NCI-H2227 (cell line): ENCODE measurements at regions not wholly inside any gene's neighbourhood (a gene's known extent, or its start where the extent isn't known, plus 50 kb on each side); places are given as distances from the start of the nearest gene placed in this dataset.
"Not testable (repeated sequence)": the region's sequence is repeated elsewhere in the genome, so short reads cannot be mapped to it uniquely, and the experiment has no call there.

Source experiments
- DNase-seq: peaks from one replicate; lab custom pipeline; 2025; ENCODE audit not compliant: unreplicated experiment; lab: John Stamatoyannopoulos, UW

- not testable (repeated sequence) for DNase-seq
Measured at GRCh38 chr9:17888964-17889363, 310.1 kb downstream of the SH3GL2 start.

- no peak for DNase-seq
Measured at GRCh38 chr9:17894501-17895160, 315.8 kb downstream of the SH3GL2 start.

DNA sequence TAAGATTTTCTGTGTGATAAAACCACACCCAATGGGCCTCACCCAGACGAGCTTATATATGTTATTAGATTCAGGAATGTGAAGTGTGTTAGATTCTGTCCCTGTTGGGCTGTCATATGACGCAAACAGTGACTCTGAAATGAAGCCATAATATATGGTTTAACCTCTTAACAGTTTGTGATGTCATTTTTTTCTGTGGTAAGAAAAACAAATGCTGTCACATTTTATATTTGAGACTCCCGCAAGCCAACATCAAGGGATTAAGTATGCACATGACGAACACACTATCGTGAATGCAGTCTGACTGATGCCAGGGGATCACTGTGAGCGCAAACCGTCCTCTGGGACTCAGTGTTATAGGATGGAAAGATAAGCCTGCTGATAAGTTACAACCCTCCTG is 321.7 kb downstream of the SH3GL2 start:
- no peak for DNase-seq

DNA sequence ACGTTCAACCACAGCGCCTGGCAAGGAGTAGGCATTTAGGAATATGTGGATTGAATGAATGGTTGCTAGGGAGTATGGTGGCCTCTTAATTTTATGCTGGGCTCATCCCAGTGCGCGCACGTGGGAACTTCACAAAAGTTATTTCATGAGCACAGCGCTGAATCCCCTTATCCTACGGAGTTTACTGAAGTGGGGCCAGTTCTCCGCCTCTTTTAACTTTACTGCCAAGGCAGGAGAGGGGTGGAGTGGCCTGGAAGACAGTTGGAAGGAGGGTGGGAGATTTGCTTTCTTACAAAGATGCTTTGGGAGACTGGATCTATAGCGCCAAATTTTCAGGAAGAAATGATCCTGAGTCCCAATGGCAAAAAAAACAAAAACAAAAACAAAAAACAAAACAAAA is 326.5 kb downstream of the SH3GL2 start:
- DNase-seq: no peak

DNA sequence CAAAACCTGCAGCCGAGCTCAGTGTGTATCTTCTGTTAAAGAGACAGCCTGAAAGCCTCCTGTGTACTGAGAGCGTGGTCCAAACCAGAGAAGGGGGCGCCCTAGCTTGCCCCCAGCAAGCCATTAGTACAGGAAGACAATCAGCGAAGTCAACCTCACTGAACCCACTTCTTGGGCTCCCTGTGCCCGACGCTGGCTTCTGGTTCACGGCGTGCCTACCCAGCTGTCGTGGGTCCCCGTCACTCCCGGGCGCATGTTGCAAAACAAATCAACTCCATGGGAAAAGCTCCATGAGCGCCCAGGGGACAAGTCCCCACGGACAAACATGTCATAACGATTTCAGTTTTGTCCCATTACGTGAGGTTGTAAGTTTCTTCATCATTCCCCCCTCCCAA is 326.9 kb downstream of the SH3GL2 start:
- no peak for DNase-seq

DNA sequence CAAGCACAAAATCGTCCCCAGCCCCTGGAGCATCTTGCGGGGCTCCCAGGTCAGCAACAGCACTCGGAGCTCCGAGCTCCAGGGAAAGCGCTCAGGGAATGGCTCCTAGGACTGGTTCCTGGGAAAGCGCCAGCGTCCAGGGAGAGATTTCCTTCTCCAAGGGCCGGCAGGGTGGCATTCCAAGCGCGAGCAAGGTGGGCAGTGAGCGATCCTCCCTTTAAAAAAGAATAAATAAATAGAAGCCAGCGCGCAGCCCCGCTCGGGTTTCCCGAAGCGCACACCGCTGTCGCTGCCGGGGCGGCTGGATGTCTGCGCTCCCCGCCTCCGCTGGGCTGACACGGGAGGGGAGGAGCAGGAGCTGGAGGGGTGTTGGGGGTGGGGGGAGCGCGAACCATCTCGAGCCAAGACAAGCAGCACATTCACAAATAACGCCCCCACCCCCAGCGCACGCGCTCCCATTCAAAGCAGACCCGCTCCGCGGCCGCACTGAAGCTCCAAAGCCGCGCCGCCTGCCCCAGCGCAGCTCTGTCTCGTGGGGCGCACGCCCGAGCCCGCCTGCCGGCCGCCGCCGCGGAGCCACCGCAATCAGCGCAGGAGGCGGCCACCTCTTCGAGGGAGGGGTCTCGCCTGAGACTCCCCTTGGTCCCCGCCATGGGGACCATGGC is 327.4 kb downstream of the SH3GL2 start:
- peak; percentile 10 for DNase-seq

DNA sequence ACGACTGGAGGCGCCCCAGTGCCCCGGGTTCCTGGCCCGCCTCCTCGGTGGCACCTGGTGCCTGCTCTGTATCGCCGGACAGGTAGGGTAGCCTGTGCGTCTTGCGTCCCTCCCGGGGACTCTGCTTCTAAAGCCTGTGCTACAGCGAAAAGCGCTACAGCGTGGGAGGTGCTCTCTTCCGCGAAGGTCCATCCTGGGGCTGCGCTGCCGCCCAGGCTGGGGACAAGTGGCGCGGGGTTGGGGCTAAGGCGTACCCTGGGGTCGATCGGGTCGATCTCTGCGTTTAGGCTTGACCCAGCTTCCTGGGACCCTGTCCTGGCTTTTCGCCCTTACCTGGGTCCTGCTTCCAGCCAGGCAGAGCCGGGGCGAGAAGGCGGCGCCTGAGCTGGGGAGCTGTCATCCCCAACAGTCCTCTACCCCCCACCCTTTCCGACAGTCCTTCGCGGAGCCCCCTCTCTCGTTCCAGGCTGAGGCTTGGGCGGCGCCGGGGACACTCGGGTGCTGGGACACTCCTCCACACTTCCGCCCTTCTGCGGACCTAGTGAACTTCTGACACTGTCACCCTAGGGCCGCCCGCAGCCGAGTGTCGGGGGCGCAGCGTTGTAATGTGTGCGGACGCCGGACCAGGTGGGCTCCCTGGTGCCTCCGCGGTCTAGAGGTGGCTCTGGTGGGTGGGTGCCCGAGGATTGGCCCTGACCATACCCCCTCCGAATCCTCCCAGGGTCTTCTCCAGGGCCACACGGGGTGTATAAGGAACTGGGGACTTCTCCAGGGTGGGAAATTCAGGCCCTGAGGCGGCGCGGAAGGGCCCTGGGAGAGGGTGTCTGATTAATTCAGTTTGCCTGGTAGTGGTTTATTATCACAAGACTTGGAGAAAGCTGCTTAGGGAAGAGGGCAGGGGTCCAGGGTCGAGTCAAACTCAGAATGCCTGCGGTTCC is 328.2 kb downstream of the SH3GL2 start:
- DNase-seq: no peak

- DNase-seq: no peak
Measured at GRCh38 chr9:17907779-17908508, 329.1 kb downstream of the SH3GL2 start.

GRCh38 chr9:17926246-17926645 is 347.4 kb downstream of the SH3GL2 start:
- DNase-seq: no peak

DNA sequence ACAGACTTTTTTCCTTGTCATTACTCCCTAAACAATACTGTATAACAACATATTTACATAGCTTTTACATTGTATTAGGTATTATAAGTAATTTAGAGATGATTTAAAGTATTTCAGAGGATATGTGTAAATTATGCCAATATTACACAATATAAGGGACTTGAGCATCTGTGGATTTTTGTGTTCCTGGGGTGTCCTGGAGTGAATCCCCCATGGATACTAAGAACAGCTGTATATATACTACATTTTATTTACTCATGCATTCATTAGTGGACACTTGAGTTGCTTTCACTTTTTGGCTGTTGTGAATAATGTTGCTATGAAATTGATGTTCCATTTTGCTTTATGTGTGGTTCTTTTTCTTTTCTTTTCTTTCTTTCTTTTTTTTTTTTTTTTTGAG is 348.8 kb downstream of the SH3GL2 start:
- DNase-seq: no peak

DNA sequence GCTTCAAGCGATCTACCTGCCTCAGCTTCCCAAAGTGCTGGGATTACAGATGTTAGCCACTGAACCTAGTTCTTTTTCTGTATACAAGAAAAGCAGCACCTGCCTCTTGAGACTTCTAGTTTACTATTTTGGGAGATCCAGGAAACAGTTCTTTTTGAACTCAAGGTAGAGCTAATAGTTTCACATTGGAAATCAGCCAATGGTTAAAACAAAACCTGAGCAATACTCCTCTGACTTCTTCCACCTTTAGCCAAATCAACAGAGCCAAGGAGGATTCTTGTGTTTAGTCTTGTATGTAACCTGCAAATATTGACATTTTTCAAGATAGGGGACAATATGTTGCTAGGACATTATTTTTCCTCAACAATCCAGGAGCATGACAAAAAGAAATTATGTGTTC is 349.4 kb downstream of the SH3GL2 start:
- DNase-seq: no peak

- no peak for DNase-seq
Measured at GRCh38 chr9:17928768-17929167, 349.9 kb downstream of the SH3GL2 start.

GRCh38 chr9:17929506-17929905 is 350.6 kb downstream of the SH3GL2 start:
- DNase-seq: no peak

- DNase-seq: no peak
Measured at GRCh38 chr9:17930071-17930470, 351.2 kb downstream of the SH3GL2 start.

DNA sequence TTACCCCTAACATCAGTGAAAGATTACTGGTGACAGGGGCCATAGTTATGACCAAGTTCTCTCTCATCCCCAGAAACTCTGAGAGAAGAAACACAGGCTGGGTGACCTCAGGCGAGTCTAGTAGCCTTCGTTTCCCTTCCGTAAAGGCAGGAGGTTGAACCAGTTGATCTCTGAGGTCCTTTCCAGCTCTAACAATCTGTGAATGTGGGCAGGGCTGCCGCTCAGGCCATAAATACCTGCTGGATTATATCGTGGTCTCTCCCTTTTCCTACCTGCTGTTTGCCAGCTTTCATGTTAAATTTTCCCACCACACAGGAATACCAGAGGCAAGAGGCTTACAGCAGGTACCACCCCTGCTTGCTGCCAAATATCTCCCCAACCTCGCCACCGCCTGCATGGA is 357.5 kb downstream of the SH3GL2 start:
- no peak for DNase-seq

DNA sequence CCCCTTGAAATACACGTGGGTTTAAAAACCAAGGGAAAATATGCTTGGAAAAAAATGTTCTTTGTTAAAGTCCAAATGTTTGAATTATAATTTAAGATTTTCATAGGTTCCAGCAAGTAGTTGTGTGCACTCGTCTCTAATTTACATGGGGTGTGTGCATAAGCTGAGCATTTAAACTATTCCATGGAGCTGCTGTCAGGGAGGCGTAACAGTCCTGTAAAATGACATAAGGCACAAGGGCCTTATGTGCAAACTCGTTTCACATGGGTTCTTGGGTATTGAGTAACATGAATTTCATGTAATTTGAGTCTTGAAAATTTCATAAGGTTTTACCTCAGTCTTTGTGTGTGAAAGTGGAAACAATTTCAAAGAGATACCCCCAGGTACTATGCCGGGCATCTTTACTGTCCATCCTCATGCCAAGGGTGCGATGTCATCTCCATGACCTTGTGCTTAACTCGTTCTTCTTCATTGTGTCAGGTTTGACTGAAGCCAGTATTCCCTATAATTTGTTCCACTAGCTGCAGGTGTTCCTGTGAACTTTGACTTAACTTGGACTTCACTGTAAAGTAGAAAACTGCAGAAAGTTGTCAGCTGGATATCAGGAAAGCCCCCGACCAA is 359.3 kb downstream of the SH3GL2 start:
- DNase-seq: no peak

- no peak for DNase-seq
Measured at GRCh38 chr9:17942498-17942897, 363.6 kb downstream of the SH3GL2 start.

- DNase-seq: no peak
Measured at GRCh38 chr9:17955409-17955808, 376.5 kb downstream of the SH3GL2 start.

DNA sequence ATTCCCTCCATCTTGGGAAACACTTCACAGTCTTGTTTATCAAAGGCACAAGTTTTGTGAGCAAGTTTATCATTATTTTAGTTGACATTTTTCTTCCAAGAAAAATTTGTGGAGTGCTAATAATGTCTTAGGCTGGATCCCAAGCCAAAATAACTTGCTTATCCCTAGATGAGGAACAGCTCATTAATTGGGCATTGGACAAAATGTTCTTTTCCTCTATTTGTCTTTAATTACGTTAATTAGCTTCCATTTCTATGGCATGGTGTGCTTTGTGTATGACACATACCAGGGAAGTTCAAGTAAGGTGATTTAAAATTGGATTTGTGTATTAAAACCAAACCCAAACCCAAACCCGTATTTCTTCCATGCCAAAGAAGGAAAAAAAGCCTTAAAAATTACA is 379.5 kb downstream of the SH3GL2 start:
- no peak for DNase-seq

DNA sequence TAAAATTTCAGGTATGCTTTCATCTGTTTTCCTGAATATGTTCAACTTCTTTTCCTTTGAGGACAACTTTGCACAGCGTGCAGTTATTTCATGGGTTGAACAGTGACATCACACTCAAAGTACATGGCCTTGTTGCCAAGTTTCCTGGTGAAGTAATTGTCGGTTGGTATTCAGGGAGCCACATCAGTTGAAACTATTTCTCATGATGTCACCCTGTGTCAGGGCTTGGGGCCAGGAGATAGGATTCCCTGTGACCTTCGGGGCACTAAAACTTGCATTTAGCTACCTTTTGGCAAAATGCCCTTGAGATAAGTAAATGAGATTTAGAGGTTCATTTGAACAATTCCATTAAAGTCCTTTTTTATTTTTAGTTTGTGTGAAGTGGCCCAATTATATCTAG is 383.9 kb downstream of the SH3GL2 start:
- no peak for DNase-seq

GRCh38 chr9:17963498-17963897 is 384.6 kb downstream of the SH3GL2 start:
- no peak for DNase-seq
